Panc1 (cell line): ENCODE measurements at regions not wholly inside any gene's neighbourhood (a gene's known extent, or its start where the extent isn't known, plus 50 kb on each side); places are given as distances from the start of the nearest gene placed in this dataset.

Experiments used
- ATAC-seq: fragments of 200-7000 bp; cut with Tn5 transposase; 2 replicates; pipeline ENCODE4 v1.9.1; 2020; ENCODE audit warnings: mild to moderate bottlenecking, moderate library complexity
- BruUV-seq: library from RNA; stranded (reverse); fragments of 400-500 nt; replicated peaks from 2 replicates; lab custom pipeline; 2021; lab: Mats Ljungman, UMichigan
- CTCF ChIA-PET: fragments of 300-600 bp; sonication (Branson Sonifier 250); formaldehyde crosslinking; loops from one replicate; lab custom pipeline; 2022; ENCODE audit warnings: antibody characterized with exemption; lab: Charles Lee
- POLR2A ChIA-PET: fragments of 300-600 bp; sonication (Branson Sonifier 250); formaldehyde crosslinking; loops from one replicate; lab custom pipeline; 2022; ENCODE audit warnings: antibody characterized with exemption; lab: Charles Lee
- DNase-seq: peaks from one replicate; pipeline ENCODE4 v3.0.0-alpha.2; 2010; ENCODE audit warnings: low read depth, low spot score
- H3K27ac ChIP-seq: 2 replicates; pipeline ENCODE4 v1.5.1; 2011; ENCODE audit warnings: mild to moderate bottlenecking, low read length, inconsistent platforms
- H3K27me3 ChIP-seq: fragments of 200-500 bp; sonication (Bioruptor generic); 2 replicates; pipeline ENCODE4 v1.6.0; 2014; ENCODE audit warnings: low read length, inconsistent platforms; ENCODE audit not compliant: control insufficient read depth, insufficient read depth
- H3K36me3 ChIP-seq: fragments of 200-500 bp; sonication (Bioruptor generic); 2 replicates; pipeline ENCODE4 v1.5.1; 2014; ENCODE audit warnings: inconsistent platforms, mild to moderate bottlenecking, low read length, moderate library complexity; ENCODE audit not compliant: control insufficient read depth, insufficient read depth
- H3K4me1 ChIP-seq: 2 replicates; pipeline ENCODE4 v1.5.1; 2011; ENCODE audit warnings: inconsistent platforms, mild to moderate bottlenecking, low read length, moderate library complexity; ENCODE audit not compliant: control insufficient read depth, insufficient read depth
- H3K4me3 ChIP-seq, 2 experiments: 2 replicates each; pipeline ENCODE4 v1.5.1; 2011 to 2012; ENCODE audit warnings: low read depth in 2 of 2, low read length in 2 of 2, mild to moderate bottlenecking in 2 of 2, inconsistent platforms in 1 of 2, moderate library complexity in 1 of 2
- H3K9me3 ChIP-seq: fragments of 200-500 bp; sonication (Bioruptor generic); 2 replicates; pipeline ENCODE4 v1.5.1; 2014; ENCODE audit warnings: low read depth, mild to moderate bottlenecking, inconsistent platforms, low read length, moderate library complexity; ENCODE audit not compliant: control insufficient read depth, insufficient read depth
- POLR2AphosphoS5 ChIP-seq: IDR thresholded peaks from 2 replicates; pipeline ENCODE4 v1.6.1; 2012; ENCODE audit warnings: mild to moderate bottlenecking, low read depth, low read length, moderate library complexity
- SIN3A ChIP-seq: IDR thresholded peaks from 2 replicates; pipeline ENCODE4 v1.6.1; 2012; ENCODE audit warnings: low read depth, mild to moderate bottlenecking, low read length, moderate library complexity, borderline replicate concordance; ENCODE audit not compliant: insufficient read depth
- TCF7L2 ChIP-seq: IDR thresholded peaks from 2 replicates; pipeline ENCODE4 v1.6.1; 2011; ENCODE audit warnings: mild to moderate bottlenecking, low read depth, low read length, inconsistent platforms
- in situ Hi-C: cut with HindIII; loops from 2 replicates; pipeline ENCODE4 v1.10.0; 2016; ENCODE audit warnings: low sequenced_read_pairs, low pct_unique_long_range_greater_than_20kb
- intact Hi-C: fragments of 100-400 bp; cut with micrococcal nuclease; formaldehyde crosslinking; loops from one replicate; pipeline ENCODE4 v1.10.0; 2022; ENCODE audit not compliant: unreplicated experiment
- TF ChIP-seq, protein P1 (sequence below), 2 experiments: IDR thresholded peaks; 2 replicates each; pipeline ENCODE4 v1.6.1; 2011 to 2012; ENCODE audit warnings: low read depth in 2 of 2, control low read depth in 1 of 2, low read length in 1 of 2, mild to moderate bottlenecking in 1 of 2, moderate library complexity in 1 of 2; ENCODE audit not compliant: insufficient read depth in 1 of 2
- TF ChIP-seq, protein P2 (sequence below): fragments of 450-650 bp; IDR thresholded peaks from 2 replicates; pipeline ENCODE4 v1.5.1; 2017; ENCODE audit warnings: mild to moderate bottlenecking

DNA sequence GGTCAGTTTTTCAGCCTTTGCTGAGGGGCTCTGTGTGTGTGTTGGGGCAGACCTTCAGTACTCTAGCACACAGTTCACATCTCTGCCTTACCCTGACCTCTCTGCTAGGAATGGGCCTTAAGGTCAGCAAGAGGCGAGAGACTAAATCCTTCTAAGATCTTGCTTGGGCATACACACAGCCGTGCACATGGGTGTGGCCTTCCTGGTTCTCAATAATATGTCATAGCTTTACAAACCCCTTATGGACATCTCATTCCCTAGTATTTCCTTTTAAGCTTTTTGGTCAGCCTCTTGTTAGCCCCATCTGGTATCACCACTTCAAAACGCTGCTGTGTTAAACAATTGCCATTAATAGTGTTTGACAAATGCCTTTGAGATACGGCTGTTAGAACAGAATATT lies 69.4 kb upstream of the SPATA13 start:
- POLR2A ChIA-PET, result no interaction called here
- no peaks in the 10 kb centered on the region for H3K36me3 ChIP-seq
- in situ Hi-C loops (no loop called here), intact Hi-C loops (no loop called here)
- no TSS peak for BruUV-seq
- H3K4me3 ChIP-seq, result no peak overlapping the region
- TF ChIP-seq SIN3A, result no peak
- TF ChIP-seq, protein P1, sequence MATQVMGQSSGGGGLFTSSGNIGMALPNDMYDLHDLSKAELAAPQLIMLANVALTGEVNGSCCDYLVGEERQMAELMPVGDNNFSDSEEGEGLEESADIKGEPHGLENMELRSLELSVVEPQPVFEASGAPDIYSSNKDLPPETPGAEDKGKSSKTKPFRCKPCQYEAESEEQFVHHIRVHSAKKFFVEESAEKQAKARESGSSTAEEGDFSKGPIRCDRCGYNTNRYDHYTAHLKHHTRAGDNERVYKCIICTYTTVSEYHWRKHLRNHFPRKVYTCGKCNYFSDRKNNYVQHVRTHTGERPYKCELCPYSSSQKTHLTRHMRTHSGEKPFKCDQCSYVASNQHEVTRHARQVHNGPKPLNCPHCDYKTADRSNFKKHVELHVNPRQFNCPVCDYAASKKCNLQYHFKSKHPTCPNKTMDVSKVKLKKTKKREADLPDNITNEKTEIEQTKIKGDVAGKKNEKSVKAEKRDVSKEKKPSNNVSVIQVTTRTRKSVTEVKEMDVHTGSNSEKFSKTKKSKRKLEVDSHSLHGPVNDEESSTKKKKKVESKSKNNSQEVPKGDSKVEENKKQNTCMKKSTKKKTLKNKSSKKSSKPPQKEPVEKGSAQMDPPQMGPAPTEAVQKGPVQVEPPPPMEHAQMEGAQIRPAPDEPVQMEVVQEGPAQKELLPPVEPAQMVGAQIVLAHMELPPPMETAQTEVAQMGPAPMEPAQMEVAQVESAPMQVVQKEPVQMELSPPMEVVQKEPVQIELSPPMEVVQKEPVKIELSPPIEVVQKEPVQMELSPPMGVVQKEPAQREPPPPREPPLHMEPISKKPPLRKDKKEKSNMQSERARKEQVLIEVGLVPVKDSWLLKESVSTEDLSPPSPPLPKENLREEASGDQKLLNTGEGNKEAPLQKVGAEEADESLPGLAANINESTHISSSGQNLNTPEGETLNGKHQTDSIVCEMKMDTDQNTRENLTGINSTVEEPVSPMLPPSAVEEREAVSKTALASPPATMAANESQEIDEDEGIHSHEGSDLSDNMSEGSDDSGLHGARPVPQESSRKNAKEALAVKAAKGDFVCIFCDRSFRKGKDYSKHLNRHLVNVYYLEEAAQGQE (IDR thresholded peaks at IDR 0.05; ENCODE audit: insufficient read depth in 1 of 2, low read depth in 2 of 2, low read length in 1 of 2), result no peak
- no peak for TF ChIP-seq POLR2AphosphoS5
- no peak for TF ChIP-seq TCF7L2
- TF ChIP-seq, protein P2, sequence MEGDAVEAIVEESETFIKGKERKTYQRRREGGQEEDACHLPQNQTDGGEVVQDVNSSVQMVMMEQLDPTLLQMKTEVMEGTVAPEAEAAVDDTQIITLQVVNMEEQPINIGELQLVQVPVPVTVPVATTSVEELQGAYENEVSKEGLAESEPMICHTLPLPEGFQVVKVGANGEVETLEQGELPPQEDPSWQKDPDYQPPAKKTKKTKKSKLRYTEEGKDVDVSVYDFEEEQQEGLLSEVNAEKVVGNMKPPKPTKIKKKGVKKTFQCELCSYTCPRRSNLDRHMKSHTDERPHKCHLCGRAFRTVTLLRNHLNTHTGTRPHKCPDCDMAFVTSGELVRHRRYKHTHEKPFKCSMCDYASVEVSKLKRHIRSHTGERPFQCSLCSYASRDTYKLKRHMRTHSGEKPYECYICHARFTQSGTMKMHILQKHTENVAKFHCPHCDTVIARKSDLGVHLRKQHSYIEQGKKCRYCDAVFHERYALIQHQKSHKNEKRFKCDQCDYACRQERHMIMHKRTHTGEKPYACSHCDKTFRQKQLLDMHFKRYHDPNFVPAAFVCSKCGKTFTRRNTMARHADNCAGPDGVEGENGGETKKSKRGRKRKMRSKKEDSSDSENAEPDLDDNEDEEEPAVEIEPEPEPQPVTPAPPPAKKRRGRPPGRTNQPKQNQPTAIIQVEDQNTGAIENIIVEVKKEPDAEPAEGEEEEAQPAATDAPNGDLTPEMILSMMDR, result no peak
- DNase-seq (no peak), ATAC-seq (no peak)
- H3K27ac ChIP-seq, result no peak overlapping the region
- H3K4me1 ChIP-seq, result no peaks in the 10 kb centered on the region
- H3K27me3 ChIP-seq, result no peaks in the 10 kb centered on the region
- CTCF ChIA-PET, result no interaction called here
- H3K9me3 ChIP-seq, result no peaks in the 10 kb centered on the region

DNA sequence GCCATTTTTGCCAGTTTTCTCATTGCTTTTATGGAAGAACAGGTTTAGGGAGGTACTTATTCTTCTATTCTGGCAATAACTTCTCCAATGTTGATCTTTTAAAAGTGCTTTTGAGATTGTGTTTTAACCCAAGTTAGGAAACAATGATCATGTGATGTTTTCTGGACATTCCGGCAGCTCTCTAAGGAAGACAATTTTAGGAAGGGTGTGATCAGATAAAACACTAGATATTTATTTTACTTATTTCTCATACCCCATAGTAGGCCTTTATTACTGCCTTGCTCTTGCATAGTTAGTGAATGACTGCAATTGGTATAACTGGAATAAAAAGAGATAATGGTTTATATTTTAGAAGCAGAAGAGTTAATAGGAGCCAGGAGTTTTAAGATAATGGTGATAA lies 68.4 kb upstream of the SPATA13 start:
- CTCF ChIA-PET, result no interaction called here
- no peak for TF ChIP-seq TCF7L2
- TF ChIP-seq, protein P2, result no peak
- no peak for TF ChIP-seq POLR2AphosphoS5
- no peak for TF ChIP-seq SIN3A
- TF ChIP-seq, protein P1 (IDR thresholded peaks at IDR 0.05; ENCODE audit: insufficient read depth in 1 of 2, low read depth in 2 of 2, low read length in 1 of 2), result no peak
- no peaks in the 10 kb centered on the region for H3K4me1 ChIP-seq
- no peak overlapping the region for H3K4me3 ChIP-seq
- intact Hi-C loops, result no loop called here
- BruUV-seq, result no TSS peak
- no peak overlapping the region for H3K27ac ChIP-seq
- no peaks in the 10 kb centered on the region for H3K36me3 ChIP-seq
- no peak for DNase-seq
- POLR2A ChIA-PET, result no interaction called here
- no peaks in the 10 kb centered on the region for H3K27me3 ChIP-seq
- H3K9me3 ChIP-seq, result no peaks in the 10 kb centered on the region
- in situ Hi-C loops, result no loop called here
- no peak for ATAC-seq
